ENCODE measurements at regions not wholly inside any gene's neighbourhood (a gene's known extent, or its start where the extent isn't known, plus 50 kb on each side); places are given as distances from the start of the nearest gene placed in this dataset.

DNA sequence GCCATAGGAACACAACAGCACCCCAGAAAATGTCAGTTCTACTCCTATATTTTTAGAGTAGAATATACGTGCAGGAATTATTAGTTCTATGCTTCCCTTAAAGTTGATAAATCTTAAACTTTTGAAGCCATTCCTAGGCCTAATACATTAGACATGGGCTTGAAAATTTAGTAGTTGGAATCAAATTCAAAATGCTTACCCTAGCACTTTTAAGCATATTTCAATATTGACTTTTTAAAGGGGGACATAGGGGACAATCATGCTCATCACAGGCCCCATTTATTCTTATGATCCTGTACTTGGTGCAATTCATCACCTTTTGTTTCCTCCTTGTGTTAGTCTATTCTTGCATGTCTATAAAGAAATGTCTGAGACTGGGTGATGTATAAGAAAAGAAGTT lies 129.0 kb downstream of the FAM174A start:
- no peaks in the 10 kb centered on the region for H3K79me2 ChIP-seq (ENCODE audit: insufficient read depth, low read length)
- H3K9me3 ChIP-seq (ENCODE audit: control insufficient read depth, low read depth, low read length), result no peaks in the 10 kb centered on the region
- H2BK20ac ChIP-seq (ENCODE audit: low read depth, low read length, poor library complexity, severe bottlenecking), result no peak overlapping the region
- H3K9ac ChIP-seq (ENCODE audit: extremely low read depth, insufficient read length, low read length), result no peak overlapping the region
- H2BK120ac ChIP-seq (ENCODE audit: low read depth, low read length, poor library complexity, severe bottlenecking), result no peak overlapping the region
- Mint-ChIP-seq H3K4me3 (no peak overlapping the region), H3K27ac (no peak overlapping the region), H3K36me3 (ENCODE audit: insufficient read depth in 1 of 3, low read depth in 3 of 3) (no peaks in the 10 kb centered on the region), H3K4me1 (peaks cover 0 to 6% of the 10 kb centered on the region in 2 experiments; a peak in 2 of 4 replicates), H3K9me3 (no peaks in the 10 kb centered on the region), H3K27me3 (ENCODE audit: low read depth) (no peaks in the 10 kb centered on the region; the same call in 1 of the 2 replicates)
- H2BK12ac ChIP-seq (ENCODE audit: insufficient read length, low read depth, low read length), result no peak overlapping the region
- TF ChIP-seq, protein P1, sequence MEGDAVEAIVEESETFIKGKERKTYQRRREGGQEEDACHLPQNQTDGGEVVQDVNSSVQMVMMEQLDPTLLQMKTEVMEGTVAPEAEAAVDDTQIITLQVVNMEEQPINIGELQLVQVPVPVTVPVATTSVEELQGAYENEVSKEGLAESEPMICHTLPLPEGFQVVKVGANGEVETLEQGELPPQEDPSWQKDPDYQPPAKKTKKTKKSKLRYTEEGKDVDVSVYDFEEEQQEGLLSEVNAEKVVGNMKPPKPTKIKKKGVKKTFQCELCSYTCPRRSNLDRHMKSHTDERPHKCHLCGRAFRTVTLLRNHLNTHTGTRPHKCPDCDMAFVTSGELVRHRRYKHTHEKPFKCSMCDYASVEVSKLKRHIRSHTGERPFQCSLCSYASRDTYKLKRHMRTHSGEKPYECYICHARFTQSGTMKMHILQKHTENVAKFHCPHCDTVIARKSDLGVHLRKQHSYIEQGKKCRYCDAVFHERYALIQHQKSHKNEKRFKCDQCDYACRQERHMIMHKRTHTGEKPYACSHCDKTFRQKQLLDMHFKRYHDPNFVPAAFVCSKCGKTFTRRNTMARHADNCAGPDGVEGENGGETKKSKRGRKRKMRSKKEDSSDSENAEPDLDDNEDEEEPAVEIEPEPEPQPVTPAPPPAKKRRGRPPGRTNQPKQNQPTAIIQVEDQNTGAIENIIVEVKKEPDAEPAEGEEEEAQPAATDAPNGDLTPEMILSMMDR (conservative IDR thresholded peaks at IDR 0.05), result no peak
- no peaks in the 10 kb centered on the region for H4K20me1 ChIP-seq (ENCODE audit: control insufficient read depth, insufficient read depth, insufficient read length)
- H4K5ac ChIP-seq (ENCODE audit: insufficient read length, low read depth, low read length), result no peak overlapping the region
- H3K4ac ChIP-seq (ENCODE audit: low read depth, low read length), result no peak overlapping the region
- no peaks in the 10 kb centered on the region; the same call in 1 of the 2 replicates for H3K4me1 ChIP-seq (ENCODE audit: insufficient read depth, low read length)
- no peak overlapping the region for H4K8ac ChIP-seq (replicated peaks; ENCODE audit: insufficient read length, low read depth, low read length)
- no peaks in the 10 kb centered on the region for H3K27me3 ChIP-seq (ENCODE audit: insufficient read depth, low read length)
- no peak overlapping the region for H2AK5ac ChIP-seq (ENCODE audit: insufficient read length, low read length)
- no peak overlapping the region for H3K23ac ChIP-seq (ENCODE audit: insufficient read length, low read depth, low read length)
- H3K56ac ChIP-seq (ENCODE audit: insufficient read length, low read depth, low read length), result no peak overlapping the region
- no peak overlapping the region for H3K27ac ChIP-seq (ENCODE audit: insufficient read length, low read depth, low read length)
- no peak overlapping the region for H3K14ac ChIP-seq (ENCODE audit: insufficient read depth, low read length)
- H3K4me2 ChIP-seq (ENCODE audit: insufficient read depth, insufficient read length, low read length), result no peak overlapping the region
- H2BK15ac ChIP-seq (ENCODE audit: low read depth, low read length), result no peak overlapping the region
- no CpG with 5 or more reads among the region's 1 CpG for WGBS (ENCODE audit: extremely low coverage, insufficient read length, low lambda C conversion rate)
- no peak overlapping the region for H3K18ac ChIP-seq (ENCODE audit: insufficient read length, low read depth, low read length)
- no peak overlapping the region for H2AFZ ChIP-seq (ENCODE audit: low read length)
- no peaks in the 10 kb centered on the region for H3K79me1 ChIP-seq (ENCODE audit: insufficient read depth, low read depth, low read length, poor library complexity, severe bottlenecking)
- no peak overlapping the region for H4K91ac ChIP-seq (ENCODE audit: insufficient read length, low read depth, low read length)
- no peak overlapping the region for H3T11ph ChIP-seq (ENCODE audit: low read length)
- no peak for DNase-seq
- H3K23me2 ChIP-seq (ENCODE audit: insufficient read length, low read depth, low read length, poor library complexity, severe bottlenecking), result no peaks in the 10 kb centered on the region
- no peak overlapping the region for H2BK5ac ChIP-seq (ENCODE audit: insufficient read length, low read length)

Data from H9 (cell line).